HG03135 (cell line): ENCODE measurements at regions not wholly inside any gene's neighbourhood (a gene's known extent, or its start where the extent isn't known, plus 50 kb on each side); places are given as distances from the start of the nearest gene placed in this dataset.
"Not testable (repeated sequence)": the region's sequence is repeated elsewhere in the genome, so short reads cannot be mapped to it uniquely, and the experiment has no call there.

Source experiments
- ATAC-seq: cut with Tn5 transposase; IDR thresholded peaks from one replicate; pipeline ENCODE4 v1.9.1; 2021; ENCODE audit warnings: mild to moderate bottlenecking, moderate library complexity; ENCODE audit not compliant: unreplicated experiment

GRCh38 chr18:23311351-23312121 is 141.6 kb upstream of the RIOK3 start:
- no peak for ATAC-seq

DNA sequence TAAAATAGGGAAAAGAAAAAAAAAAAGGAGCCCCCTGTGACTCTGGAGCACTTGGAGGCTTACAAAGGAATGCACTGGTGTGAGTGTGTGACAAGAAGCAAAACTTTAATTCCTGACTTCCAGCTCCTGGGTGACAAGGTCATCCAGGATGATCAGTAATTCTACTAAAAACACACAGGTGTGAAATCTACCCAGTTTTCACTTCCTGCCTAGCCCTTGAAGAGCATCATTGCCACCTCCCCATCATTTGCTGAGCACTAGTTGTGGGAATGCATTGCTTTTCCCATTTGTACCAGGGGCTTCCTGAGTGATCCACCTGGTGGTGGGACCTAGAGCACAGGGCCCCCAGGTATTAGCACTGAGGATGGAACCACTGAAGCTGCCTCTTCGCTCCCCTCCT is 139.7 kb upstream of the RIOK3 start:
- ATAC-seq = no peak

- no peak for ATAC-seq
Measured at GRCh38 chr18:23314672-23315071, 138.4 kb upstream of the RIOK3 start.

DNA sequence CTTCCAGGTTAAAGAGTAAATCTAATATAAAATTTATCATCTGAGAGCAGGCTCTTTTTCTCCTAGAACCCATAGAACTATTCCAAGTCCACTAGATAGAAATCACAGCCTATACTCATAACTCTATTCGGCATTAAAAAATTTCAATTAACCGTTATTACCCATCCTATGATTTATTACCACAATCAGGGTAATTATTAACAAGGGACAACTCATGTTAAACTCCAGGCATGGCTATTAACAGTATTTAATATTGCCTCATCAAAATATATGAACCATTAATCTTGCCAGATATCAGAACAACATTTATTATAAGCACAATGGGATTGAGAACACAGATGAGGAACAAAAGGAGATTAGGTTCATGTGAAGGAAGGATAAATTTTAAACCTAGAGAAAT is 136.8 kb upstream of the RIOK3 start:
- ATAC-seq = no peak

DNA sequence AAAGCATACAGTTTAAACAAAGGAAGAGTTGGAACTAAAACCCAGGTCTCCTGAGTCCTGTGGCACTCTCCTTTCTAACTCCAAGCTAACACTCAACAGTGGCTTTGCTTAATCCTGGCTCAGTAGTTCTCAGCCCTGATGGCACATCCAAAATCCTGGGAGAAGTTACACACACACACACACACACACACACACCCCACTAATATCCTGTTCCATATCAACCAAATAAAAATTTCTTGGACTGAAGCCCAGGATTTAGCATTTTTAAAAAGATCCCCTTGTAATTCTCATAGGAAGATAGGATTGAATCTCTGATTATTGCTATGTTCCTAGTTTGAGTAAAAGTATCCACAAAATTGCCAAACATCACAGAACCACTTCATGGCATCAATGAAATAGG is 136.1 kb upstream of the RIOK3 start:
- ATAC-seq = no peak

- no peak for ATAC-seq
Measured at GRCh38 chr18:23317975-23318675, 135.0 kb upstream of the RIOK3 start.

GRCh38 chr18:23320709-23321236 is 132.3 kb upstream of the RIOK3 start:
- ATAC-seq = no peak

DNA sequence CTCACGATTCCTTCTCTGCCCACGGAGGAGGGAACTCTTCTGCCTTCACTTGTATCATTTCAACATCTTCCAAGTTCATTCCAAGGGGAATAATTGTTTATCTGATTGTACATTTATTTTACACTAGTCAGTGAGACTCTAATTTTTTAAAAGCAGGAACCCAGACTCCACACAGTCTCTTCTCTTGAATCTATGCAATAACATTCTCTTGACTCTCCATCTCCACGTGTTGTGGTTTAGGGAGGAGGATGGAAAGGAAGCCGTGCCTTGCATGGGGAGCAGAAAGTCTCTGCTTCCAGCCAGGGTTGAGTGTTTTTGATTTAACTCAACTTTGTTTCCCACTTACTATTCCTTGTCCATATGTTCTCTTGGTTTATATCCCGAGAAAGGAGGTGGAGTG is 131.1 kb upstream of the RIOK3 start:
- ATAC-seq = no peak

- no peak for ATAC-seq
Measured at GRCh38 chr18:23324056-23324811, 128.9 kb upstream of the RIOK3 start.

DNA sequence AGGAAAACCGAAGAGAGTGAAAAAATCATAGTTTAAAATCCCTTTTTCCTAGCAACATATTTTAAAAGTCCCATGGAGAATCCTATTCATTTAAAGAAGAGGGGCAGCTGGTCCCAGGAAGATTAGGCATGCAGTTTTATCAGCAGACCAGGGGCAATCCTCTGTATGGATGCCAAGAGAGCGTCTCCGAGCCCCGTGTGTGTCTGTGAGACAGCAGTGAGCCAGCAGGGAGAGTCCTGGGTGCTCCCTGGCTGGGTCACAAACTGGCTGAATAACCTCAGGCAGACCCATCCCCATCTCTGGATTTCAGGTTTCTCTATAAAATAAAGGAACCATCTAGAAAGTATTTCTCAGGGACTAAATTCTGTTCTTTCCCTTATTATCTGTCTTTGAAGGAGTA is 128.2 kb upstream of the RIOK3 start:
- ATAC-seq = no peak

DNA sequence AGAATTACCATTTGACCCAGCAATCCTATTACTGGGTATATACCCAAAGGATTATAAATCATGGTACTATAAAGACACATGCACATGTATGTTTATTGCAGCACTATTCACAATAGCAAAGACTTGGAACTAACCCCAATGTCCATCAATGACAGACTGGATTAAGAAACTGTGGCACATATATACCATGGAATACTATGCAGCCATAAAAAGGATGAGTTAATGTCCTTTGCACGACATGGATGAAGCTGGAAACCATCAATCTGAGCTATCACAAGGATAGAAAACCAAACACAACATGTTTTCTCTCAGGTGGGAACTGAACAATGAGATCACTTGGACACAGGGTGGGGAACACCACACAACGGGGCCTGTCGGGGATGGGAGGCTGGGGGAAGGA is 123.4 kb upstream of the RIOK3 start:
- ATAC-seq = not testable (repeated sequence)

DNA sequence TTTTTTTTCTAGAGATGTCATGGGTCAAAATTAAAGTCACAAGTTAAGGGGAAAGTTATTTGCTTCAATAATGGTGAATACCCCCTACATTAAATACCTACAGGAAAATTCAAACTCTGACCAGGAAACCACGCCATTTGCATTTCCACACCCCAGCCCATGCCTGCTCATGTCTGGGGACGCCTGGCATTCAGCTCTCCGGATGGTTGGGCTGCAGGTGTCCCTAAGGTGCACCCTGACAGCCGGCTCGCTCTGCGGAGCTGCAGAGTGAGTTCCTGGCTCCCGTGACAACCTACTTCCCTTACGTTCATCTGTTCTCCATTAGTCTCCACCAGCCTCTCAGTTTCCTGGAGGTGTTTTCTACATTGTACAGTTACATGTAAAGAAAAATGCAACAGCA is 122.7 kb upstream of the RIOK3 start:
- peak; percentile 66 for ATAC-seq

GRCh38 chr18:23331091-23331920 is 121.8 kb upstream of the RIOK3 start:
- ATAC-seq = no peak

DNA sequence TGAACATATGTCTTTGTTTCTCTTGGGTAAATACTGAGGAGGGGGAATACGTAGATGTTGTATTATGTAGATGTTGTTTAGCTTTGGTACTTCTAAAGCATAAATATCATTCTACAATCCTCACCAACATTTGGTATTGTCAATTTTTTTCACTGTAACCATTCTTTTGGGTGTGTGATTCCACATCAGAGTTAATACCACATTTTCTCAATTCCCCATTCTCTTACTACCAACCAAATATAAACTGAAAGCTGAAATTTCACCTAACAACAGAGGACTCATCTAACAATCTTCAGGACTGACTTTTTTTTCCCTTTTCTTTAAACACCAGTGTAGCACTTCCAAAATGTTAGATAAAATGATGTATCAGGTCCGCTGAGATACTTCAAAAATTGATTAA is 120.7 kb upstream of the RIOK3 start:
- no peak for ATAC-seq

DNA sequence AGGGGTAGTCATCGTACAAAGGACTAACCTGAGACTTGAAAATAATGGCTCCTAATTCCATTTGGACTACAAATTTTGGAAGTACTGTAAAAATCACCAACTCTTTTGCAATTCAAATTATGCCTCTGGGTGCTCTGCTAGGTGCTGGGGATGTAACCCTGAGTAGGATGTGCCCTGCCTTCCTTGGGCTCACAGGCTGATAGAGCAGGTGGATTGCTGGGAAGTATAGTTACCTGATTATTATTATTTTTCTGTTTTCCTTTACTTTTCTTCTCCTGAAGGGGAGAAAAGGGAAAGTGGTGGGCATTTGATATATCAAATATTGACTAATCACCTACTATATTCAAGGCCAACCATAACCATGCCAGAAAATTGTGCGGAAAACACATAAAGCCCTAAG is 119.3 kb upstream of the RIOK3 start:
- no peak for ATAC-seq

DNA sequence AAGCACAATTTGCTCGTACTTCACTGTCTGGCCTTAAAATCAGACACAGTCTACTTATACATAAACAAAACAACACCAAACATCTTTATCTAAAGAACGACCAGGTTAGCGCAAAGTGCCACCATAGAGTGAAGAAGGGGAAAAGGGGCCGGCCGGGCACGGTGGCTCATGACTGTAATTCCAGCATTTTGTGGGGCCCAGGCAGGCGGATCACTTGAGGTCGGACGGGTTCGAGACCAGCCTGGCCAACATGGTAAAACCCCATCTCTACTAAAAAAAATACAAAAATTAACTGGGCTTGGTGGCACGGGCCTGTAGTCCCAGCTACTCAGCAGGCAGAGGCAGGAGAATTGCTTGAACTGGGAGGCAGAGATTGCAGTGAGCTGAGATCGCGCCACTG is 118.5 kb upstream of the RIOK3 start:
- no peak for ATAC-seq

DNA sequence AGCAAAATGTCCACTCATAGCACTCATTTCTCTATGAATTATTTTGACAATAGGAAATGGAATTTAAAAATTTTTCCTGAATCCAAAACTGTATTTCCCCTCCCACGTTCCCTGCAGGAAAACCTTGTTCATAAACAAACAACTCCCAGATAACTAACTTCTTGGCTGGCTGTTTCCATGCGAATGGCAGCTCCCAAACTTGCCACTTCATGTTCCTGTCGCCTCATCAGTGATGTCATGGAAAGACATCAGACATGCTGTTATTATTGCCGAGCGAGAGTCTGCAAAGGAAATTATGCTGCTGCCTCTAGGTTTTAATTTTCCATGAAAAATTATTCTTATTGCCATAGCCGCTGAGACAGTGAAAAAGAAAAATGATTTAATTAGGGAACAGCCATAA is 117.0 kb upstream of the RIOK3 start:
- no peak for ATAC-seq

DNA sequence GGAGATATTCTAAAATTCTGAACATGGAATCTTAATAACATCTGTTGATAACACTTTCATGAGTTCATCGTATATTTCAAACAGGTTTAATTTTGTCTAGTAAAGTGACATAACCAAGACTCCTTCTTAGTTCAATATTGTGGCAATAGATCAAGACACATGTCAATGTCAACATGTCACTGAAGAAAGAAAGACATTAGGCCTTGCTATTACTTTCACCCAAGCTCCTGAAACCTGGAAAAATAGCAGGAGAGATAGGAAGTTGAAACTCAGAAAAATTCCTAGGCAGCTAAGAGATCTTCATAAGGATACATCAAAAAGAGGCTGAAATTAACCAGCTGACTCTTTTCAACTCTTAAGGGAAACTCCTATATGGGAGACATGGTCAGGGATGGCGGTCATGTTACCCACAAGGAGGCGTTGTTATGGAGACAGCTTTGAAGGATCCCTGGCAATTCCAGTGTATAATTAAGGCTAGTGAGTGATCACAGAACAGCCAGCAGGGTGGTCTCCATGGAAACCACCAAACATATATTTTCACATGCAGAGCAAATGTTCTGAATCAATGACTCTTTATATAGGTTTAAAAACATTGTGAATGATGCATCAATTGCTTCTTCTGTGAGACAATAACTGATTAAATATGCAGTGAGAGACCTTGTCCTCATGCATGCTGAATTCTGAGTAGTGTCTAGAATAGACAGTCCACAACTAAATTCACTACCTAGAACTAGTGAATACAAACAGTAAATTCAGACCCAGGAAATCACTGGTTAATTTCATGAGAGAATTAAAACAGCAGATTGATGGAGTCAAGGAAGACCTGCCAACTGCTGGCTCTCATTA is 115.3 kb upstream of the RIOK3 start:
- no peak for ATAC-seq

- ATAC-seq = no peak
Measured at GRCh38 chr18:23340661-23341060, 112.4 kb upstream of the RIOK3 start.

DNA sequence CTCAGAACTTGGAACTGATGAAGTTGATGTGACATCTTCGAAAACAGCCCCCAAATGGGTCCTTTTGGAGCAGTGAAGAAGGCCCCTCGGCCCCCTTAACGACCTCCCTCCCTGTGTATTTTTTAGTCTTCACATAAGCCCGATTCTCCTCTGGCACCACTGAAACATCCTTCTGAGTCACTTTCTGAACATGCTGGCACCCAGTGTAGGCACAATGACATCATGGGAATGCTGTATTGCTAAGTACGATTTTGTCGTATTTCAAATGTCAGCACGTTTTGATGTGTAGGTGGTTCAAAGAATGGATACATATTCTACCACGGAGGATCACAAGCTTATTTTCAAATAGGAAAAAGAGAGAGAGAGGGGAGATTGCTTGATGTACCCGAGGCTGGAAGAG is 111.7 kb upstream of the RIOK3 start:
- ATAC-seq = no peak
